Panc1 (cell line): ENCODE measurements at regions not wholly inside any gene's neighbourhood (a gene's known extent, or its start where the extent isn't known, plus 50 kb on each side); places are given as distances from the start of the nearest gene placed in this dataset.
A peak's percentile ranks its signal among the peaks of the same experiment; 100 is the strongest.

ENCODE experiments used
- ATAC-seq: fragments of 200-7000 bp; cut with Tn5 transposase; 2 replicates; pipeline ENCODE4 v1.9.1; 2020; ENCODE audit warnings: mild to moderate bottlenecking, moderate library complexity
- BruUV-seq: library from RNA; stranded (reverse); fragments of 400-500 nt; replicated peaks from 2 replicates; lab custom pipeline; 2021; lab: Mats Ljungman, UMichigan
- CTCF ChIA-PET: fragments of 300-600 bp; sonication (Branson Sonifier 250); formaldehyde crosslinking; loops from one replicate; lab custom pipeline; 2022; ENCODE audit warnings: antibody characterized with exemption; lab: Charles Lee
- POLR2A ChIA-PET: fragments of 300-600 bp; sonication (Branson Sonifier 250); formaldehyde crosslinking; loops from one replicate; lab custom pipeline; 2022; ENCODE audit warnings: antibody characterized with exemption; lab: Charles Lee
- DNase-seq: peaks from one replicate; pipeline ENCODE4 v3.0.0-alpha.2; 2010; ENCODE audit warnings: low read depth, low spot score
- H3K27ac ChIP-seq: 2 replicates; pipeline ENCODE4 v1.5.1; 2011; ENCODE audit warnings: mild to moderate bottlenecking, low read length, inconsistent platforms
- H3K27me3 ChIP-seq: fragments of 200-500 bp; sonication (Bioruptor generic); 2 replicates; pipeline ENCODE4 v1.6.0; 2014; ENCODE audit warnings: low read length, inconsistent platforms; ENCODE audit not compliant: control insufficient read depth, insufficient read depth
- H3K36me3 ChIP-seq: fragments of 200-500 bp; sonication (Bioruptor generic); 2 replicates; pipeline ENCODE4 v1.5.1; 2014; ENCODE audit warnings: inconsistent platforms, mild to moderate bottlenecking, low read length, moderate library complexity; ENCODE audit not compliant: control insufficient read depth, insufficient read depth
- H3K4me1 ChIP-seq: 2 replicates; pipeline ENCODE4 v1.5.1; 2011; ENCODE audit warnings: inconsistent platforms, mild to moderate bottlenecking, low read length, moderate library complexity; ENCODE audit not compliant: control insufficient read depth, insufficient read depth
- H3K4me3 ChIP-seq, 2 experiments: 2 replicates each; pipeline ENCODE4 v1.5.1; 2011 to 2012; ENCODE audit warnings: low read depth in 2 of 2, low read length in 2 of 2, mild to moderate bottlenecking in 2 of 2, inconsistent platforms in 1 of 2, moderate library complexity in 1 of 2
- H3K9me3 ChIP-seq: fragments of 200-500 bp; sonication (Bioruptor generic); 2 replicates; pipeline ENCODE4 v1.5.1; 2014; ENCODE audit warnings: low read depth, mild to moderate bottlenecking, inconsistent platforms, low read length, moderate library complexity; ENCODE audit not compliant: control insufficient read depth, insufficient read depth
- CTCF ChIP-seq: fragments of 450-650 bp; IDR thresholded peaks from 2 replicates; pipeline ENCODE4 v1.5.1; 2017; ENCODE audit warnings: mild to moderate bottlenecking
- POLR2AphosphoS5 ChIP-seq: IDR thresholded peaks from 2 replicates; pipeline ENCODE4 v1.6.1; 2012; ENCODE audit warnings: mild to moderate bottlenecking, low read depth, low read length, moderate library complexity
- REST ChIP-seq, 2 experiments: IDR thresholded peaks; 2 replicates each; pipeline ENCODE4 v1.6.1; 2011 to 2012; ENCODE audit warnings: low read depth in 2 of 2, control low read depth in 1 of 2, low read length in 1 of 2, mild to moderate bottlenecking in 1 of 2, moderate library complexity in 1 of 2; ENCODE audit not compliant: insufficient read depth in 1 of 2
- SIN3A ChIP-seq: IDR thresholded peaks from 2 replicates; pipeline ENCODE4 v1.6.1; 2012; ENCODE audit warnings: low read depth, mild to moderate bottlenecking, low read length, moderate library complexity, borderline replicate concordance; ENCODE audit not compliant: insufficient read depth
- TCF7L2 ChIP-seq: IDR thresholded peaks from 2 replicates; pipeline ENCODE4 v1.6.1; 2011; ENCODE audit warnings: mild to moderate bottlenecking, low read depth, low read length, inconsistent platforms
- in situ Hi-C: cut with HindIII; loops from 2 replicates; pipeline ENCODE4 v1.10.0; 2016; ENCODE audit warnings: low sequenced_read_pairs, low pct_unique_long_range_greater_than_20kb
- intact Hi-C: fragments of 100-400 bp; cut with micrococcal nuclease; formaldehyde crosslinking; loops from one replicate; pipeline ENCODE4 v1.10.0; 2022; ENCODE audit not compliant: unreplicated experiment

GRCh38 chr17:34146440-34147043 is 108.5 kb upstream of the CCL2 start:
- Histone ChIP-seq H3K27ac (no peak overlapping the region), H3K4me3 (no peak overlapping the region), H3K27me3 (no peaks in the 10 kb centered on the region), H3K4me1 (no peaks in the 10 kb centered on the region), H3K36me3 (no peaks in the 10 kb centered on the region), H3K9me3 (no peaks in the 10 kb centered on the region)
- TF ChIP-seq CTCF, result peak; percentile 79
- TF ChIP-seq TCF7L2, result no peak
- ATAC-seq (peak; percentile 91), DNase-seq (peak; percentile 24)
- ChIA-PET POLR2A (no interaction called here), CTCF (interaction anchor here (0.8 to 2.2 kb wide), 4 partner anchors 11 to 393 kb away, joined by 3 to 9 read pairs (median 3); no protein-coding TSS in a partner anchor)
- intact Hi-C loops, result loop anchor here (1.0 to 5.0 kb wide), 3 partner anchors 66 to 367 kb away; no protein-coding TSS in a partner anchor
- BruUV-seq, result no TSS peak
- in situ Hi-C loops, result no loop called here

GRCh38 chr17:34151102-34151501 is 104.0 kb upstream of the CCL2 start:
- in situ Hi-C loops (no loop called here), intact Hi-C loops (no loop called here)
- no peak overlapping the region for H3K27ac ChIP-seq
- peaks cover 2% of the 10 kb centered on the region; the same call in 1 of the 2 replicates for H3K27me3 ChIP-seq
- TF ChIP-seq REST (IDR thresholded peaks at IDR 0.05; ENCODE audit: insufficient read depth in 1 of 2, low read depth in 2 of 2, low read length in 1 of 2), result no peak
- no peak for TF ChIP-seq POLR2AphosphoS5
- TF ChIP-seq CTCF, result no peak
- TF ChIP-seq SIN3A, result no peak
- TF ChIP-seq TCF7L2, result no peak
- CTCF ChIA-PET, result interaction anchor here (1.1 kb wide), 1 partner anchor 210 kb away, joined by 3 read pairs; no protein-coding TSS in a partner anchor
- no peak overlapping the region for H3K4me3 ChIP-seq
- no peaks in the 10 kb centered on the region for H3K9me3 ChIP-seq
- DNase-seq (no peak), ATAC-seq (no peak)
- no TSS peak for BruUV-seq
- POLR2A ChIA-PET, result no interaction called here
- no peaks in the 10 kb centered on the region for H3K4me1 ChIP-seq
- H3K36me3 ChIP-seq, result no peaks in the 10 kb centered on the region
